Colonic mucosa (tissue), 4 donors: ENCODE measurements at regions not wholly inside any gene's neighbourhood (a gene's known extent, or its start where the extent isn't known, plus 50 kb on each side); places are given as distances from the start of the nearest gene placed in this dataset.

Experiments used
- DNase-seq: peaks from one replicate; pipeline ENCODE4 v3.0.0-alpha.2; 2020
- H3K27ac ChIP-seq: fragments of 200-600 bp; one replicate; pipeline ENCODE4 v1.8.0; 2021
- H3K27me3 ChIP-seq: fragments of 200-600 bp; one replicate; pipeline ENCODE4 v1.8.0; 2021
- H3K36me3 ChIP-seq: fragments of 200-600 bp; one replicate; pipeline ENCODE4 v1.8.0; 2021
- H3K4me1 ChIP-seq: fragments of 200-600 bp; one replicate; pipeline ENCODE4 v1.8.0; 2021; ENCODE audit warnings: mild to moderate bottlenecking
- H3K4me3 ChIP-seq: fragments of 200-600 bp; one replicate; pipeline ENCODE4 v1.8.0; 2021
- H3K9ac ChIP-seq, 2 donors: one replicate each; pipeline ENCODE4 v1.7.0; 2013; ENCODE audit warnings: control low read depth in 2 of 2, low read depth in 2 of 2, low read length in 2 of 2
- H3K9me3 ChIP-seq: fragments of 200-600 bp; one replicate; pipeline ENCODE4 v1.8.0; 2021
- intact Hi-C: fragments of 100-400 bp; cut with DNase I; formaldehyde crosslinking; loops from one replicate; pipeline ENCODE4 v1.14.1; 2022
- TF ChIP-seq, protein P1 (sequence below): fragments of 200-600 bp; IDR thresholded peaks from one replicate; pipeline ENCODE4 v1.8.0; 2022; ENCODE audit warnings: antibody characterized with exemption, mild to moderate bottlenecking
- donor health status: healthy.
- donor health status: DM: no; HTN: no; CAD: no.
- donor health status: DM: no; HTN: no; CAD: no.

DNA sequence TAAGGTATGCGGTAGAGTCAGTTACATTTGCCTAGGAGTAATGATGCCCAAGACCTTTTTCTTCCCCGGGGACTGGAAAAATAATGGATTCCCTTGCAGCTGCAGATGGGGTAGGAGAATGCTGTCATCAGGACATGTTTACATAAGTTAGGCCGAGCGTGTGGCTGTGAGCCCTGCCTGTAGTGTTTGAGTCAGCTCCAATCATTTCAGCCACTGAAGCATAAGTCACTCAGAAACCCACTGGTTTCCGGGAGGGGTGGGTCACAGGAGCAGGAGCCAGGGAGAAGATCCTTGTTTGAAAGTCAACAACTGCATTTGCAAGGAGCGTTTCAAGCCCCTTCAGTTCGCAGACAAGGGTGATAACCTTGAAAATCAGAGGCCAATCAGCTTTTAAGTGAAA is 562.3 kb downstream of the MCTP2 start:
- TF ChIP-seq, protein P1, sequence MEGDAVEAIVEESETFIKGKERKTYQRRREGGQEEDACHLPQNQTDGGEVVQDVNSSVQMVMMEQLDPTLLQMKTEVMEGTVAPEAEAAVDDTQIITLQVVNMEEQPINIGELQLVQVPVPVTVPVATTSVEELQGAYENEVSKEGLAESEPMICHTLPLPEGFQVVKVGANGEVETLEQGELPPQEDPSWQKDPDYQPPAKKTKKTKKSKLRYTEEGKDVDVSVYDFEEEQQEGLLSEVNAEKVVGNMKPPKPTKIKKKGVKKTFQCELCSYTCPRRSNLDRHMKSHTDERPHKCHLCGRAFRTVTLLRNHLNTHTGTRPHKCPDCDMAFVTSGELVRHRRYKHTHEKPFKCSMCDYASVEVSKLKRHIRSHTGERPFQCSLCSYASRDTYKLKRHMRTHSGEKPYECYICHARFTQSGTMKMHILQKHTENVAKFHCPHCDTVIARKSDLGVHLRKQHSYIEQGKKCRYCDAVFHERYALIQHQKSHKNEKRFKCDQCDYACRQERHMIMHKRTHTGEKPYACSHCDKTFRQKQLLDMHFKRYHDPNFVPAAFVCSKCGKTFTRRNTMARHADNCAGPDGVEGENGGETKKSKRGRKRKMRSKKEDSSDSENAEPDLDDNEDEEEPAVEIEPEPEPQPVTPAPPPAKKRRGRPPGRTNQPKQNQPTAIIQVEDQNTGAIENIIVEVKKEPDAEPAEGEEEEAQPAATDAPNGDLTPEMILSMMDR = no peak
- no peaks in the 10 kb centered on the region for H3K36me3 ChIP-seq
- DNase-seq = no peak
- H3K27me3 ChIP-seq = no peaks in the 10 kb centered on the region
- H3K9me3 ChIP-seq = no peaks in the 10 kb centered on the region
- H3K4me3 ChIP-seq = no peak overlapping the region
- no peaks in the 10 kb centered on the region for H3K4me1 ChIP-seq
- intact Hi-C loops = no loop called here
- no peak overlapping the region for H3K9ac ChIP-seq
- no peak overlapping the region for H3K27ac ChIP-seq

DNA sequence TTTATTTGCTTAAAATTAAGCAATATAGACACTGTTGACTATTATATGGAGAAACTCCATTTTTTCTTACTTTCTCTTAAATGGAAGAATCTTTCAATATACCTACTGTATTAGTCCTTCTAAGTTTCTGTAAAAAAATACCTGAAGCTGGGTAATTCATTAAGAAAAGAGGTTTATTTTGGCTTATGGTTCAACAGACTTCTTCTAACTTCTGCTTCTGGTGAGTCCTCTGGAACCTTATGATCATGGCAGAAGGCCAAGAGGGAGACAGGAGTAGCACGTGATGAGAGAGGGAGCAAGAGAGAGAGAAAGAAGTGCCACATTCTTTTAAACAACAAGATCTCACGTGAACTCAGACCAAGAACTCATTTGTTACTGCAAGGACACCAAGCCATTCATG is 573.3 kb downstream of the MCTP2 start:
- Histone ChIP-seq H3K36me3 (no peaks in the 10 kb centered on the region), H3K4me1 (no peaks in the 10 kb centered on the region), H3K4me3 (no peak overlapping the region), H3K9ac (no peak overlapping the region), H3K27me3 (no peaks in the 10 kb centered on the region), H3K27ac (no peak overlapping the region), H3K9me3 (no peaks in the 10 kb centered on the region)
- TF ChIP-seq, protein P1 = no peak
- no peak for DNase-seq
- intact Hi-C loops = no loop called here

DNA sequence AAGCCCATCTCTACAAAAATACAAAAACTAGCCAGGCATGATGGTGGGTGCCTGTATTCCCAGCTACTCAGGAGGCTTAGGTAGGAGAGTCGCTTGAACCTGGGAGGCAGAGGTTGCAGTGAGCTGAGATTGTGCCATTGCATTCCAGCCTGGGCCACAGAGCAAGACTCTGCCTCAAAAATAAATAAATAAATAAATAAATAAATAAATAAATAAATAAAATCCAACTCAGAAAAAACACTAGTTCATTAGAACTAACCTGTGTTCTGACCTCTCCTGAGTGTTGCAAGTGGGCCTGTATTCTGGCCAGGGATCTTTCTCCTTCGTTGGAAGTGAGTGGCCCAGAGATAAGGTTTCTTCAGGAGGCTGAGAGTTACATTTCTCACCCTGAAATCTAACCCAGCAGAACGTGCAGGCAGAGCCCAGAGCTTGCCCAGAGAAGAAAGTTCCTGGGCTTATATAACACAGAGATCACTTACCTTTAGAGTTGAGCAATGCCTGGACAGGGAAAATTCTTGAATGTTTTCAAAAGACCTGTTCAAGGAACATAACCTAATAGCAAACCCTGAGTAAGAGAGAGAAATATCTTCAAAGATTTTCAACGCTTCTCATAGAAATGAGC is 583.9 kb downstream of the MCTP2 start:
- H3K9ac ChIP-seq = no peak overlapping the region
- TF ChIP-seq, protein P1 = no peak
- no peaks in the 10 kb centered on the region for H3K4me1 ChIP-seq
- H3K27me3 ChIP-seq = no peaks in the 10 kb centered on the region
- H3K9me3 ChIP-seq = no peaks in the 10 kb centered on the region
- H3K27ac ChIP-seq = no peak overlapping the region
- no peak for DNase-seq
- intact Hi-C loops = no loop called here
- no peaks in the 10 kb centered on the region for H3K36me3 ChIP-seq
- H3K4me3 ChIP-seq = no peak overlapping the region

DNA sequence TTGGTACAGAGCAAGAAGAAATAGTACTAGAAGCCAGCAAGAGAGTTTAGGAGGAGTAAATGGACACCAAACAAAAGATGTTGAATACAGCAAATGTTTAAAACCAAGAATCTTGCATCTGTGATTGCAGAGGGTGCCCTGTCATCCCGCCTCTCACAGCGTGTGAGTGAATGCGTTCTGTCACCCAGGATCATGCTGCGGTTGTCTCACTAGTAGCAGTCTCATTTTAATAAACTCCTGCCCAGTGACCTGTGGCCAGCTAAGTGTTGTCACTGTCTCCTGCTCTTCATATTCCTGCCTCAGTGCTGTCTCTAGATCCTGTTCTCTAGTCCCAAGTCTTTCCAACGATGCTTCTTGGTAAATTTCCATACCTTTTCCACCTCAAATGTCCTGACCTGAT is 584.6 kb downstream of the MCTP2 start:
- Histone ChIP-seq H3K4me3 (no peak overlapping the region), H3K9ac (no peak overlapping the region), H3K9me3 (no peaks in the 10 kb centered on the region), H3K27me3 (no peaks in the 10 kb centered on the region), H3K4me1 (no peaks in the 10 kb centered on the region), H3K36me3 (no peaks in the 10 kb centered on the region), H3K27ac (no peak overlapping the region)
- DNase-seq = no peak
- TF ChIP-seq, protein P1 = no peak
- intact Hi-C loops = no loop called here

DNA sequence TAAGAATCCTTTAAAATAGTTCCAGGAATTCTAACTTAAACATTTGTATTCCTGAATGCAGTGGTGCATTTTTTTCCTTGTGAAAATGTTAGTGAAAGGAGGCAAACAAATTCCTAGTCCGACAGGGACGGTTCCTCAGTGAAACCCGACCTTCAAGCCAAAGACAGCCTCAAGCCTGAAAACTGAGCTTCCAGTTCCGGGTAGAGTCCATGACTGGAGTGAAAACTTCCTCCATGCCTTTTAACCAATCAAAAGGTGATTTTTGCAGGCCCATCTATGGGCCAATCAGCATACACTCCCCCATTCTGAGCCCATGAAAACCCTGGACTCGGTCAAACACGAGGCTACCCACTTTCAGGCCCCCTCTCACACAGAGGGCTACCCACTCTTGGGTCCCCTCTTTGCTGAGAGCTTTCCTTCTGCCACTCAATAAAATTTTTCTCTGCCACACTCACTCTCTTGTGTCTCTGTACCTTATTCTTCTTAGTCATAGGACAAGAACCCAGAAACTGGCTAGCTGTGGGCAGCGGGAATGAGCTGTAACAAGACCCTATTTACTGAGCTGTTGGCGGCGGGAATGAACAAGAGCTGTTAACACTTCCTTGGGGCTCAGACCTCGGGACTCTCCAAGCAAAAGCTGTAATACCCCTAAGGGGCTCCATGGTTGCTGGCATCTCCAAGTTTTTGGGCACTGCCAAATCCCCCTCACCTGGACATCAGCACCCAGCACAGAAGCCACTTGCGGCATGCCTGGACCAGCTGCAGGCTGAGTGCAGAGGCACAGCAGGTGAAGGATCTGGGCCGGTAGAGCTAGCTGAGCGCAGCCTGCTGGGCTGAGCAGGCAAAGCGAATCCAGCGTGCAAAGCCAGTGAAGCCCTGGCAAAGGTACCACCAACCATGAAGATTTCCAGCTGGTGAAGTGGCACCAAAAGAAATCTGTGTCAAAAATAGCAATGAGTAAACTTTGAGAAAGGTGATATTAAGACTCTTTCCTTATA is 598.8 kb downstream of the MCTP2 start:
- intact Hi-C loops = no loop called here
- H3K4me3 ChIP-seq = no peak overlapping the region
- H3K36me3 ChIP-seq = no peaks in the 10 kb centered on the region
- H3K9ac ChIP-seq = no peak overlapping the region
- DNase-seq = no peak
- H3K9me3 ChIP-seq = no peaks in the 10 kb centered on the region
- TF ChIP-seq, protein P1 = no peak
- H3K4me1 ChIP-seq = no peaks in the 10 kb centered on the region
- no peak overlapping the region for H3K27ac ChIP-seq
- H3K27me3 ChIP-seq = no peaks in the 10 kb centered on the region
